Calu3 (cell line): ENCODE measurements at regions not wholly inside any gene's neighbourhood (a gene's known extent, or its start where the extent isn't known, plus 50 kb on each side); places are given as distances from the start of the nearest gene placed in this dataset.

Source experiments
- BruUV-seq: library from RNA; stranded (reverse); fragments of 400-500 nt; replicated peaks from 2 replicates; lab custom pipeline; 2021; lab: Mats Ljungman, UMichigan
- CTCF ChIA-PET: fragments of 300-600 bp; sonication (Branson Sonifier 250); formaldehyde crosslinking; loops from one replicate; lab custom pipeline; 2022; ENCODE audit warnings: antibody characterized with exemption; lab: Charles Lee
- DNase-seq: peaks from one replicate; pipeline ENCODE4 v3.0.0; 2022
- H3K27ac Mint-ChIP-seq: one replicate; pipeline ENCODE4 v1.8.0; 2022; ENCODE audit warnings: mixed read lengths; ENCODE audit not compliant: unreplicated experiment
- H3K27me3 Mint-ChIP-seq: one replicate; pipeline ENCODE4 v1.8.0; 2022; ENCODE audit warnings: mixed read lengths; ENCODE audit not compliant: unreplicated experiment
- H3K36me3 Mint-ChIP-seq: one replicate; pipeline ENCODE4 v1.8.0; 2022; ENCODE audit warnings: mild to moderate bottlenecking, moderate library complexity, mixed read lengths; ENCODE audit not compliant: insufficient read depth, unreplicated experiment
- H3K4me1 Mint-ChIP-seq: one replicate; pipeline ENCODE4 v1.8.0; 2022; ENCODE audit warnings: mild to moderate bottlenecking, low read depth, mixed read lengths; ENCODE audit not compliant: unreplicated experiment
- H3K4me3 Mint-ChIP-seq: one replicate; pipeline ENCODE4 v1.8.0; 2022; ENCODE audit warnings: mild to moderate bottlenecking, low read depth, moderate library complexity, mixed read lengths; ENCODE audit not compliant: unreplicated experiment
- H3K9me3 Mint-ChIP-seq: one replicate; pipeline ENCODE4 v1.8.0; 2022; ENCODE audit warnings: low read depth, mixed read lengths; ENCODE audit not compliant: unreplicated experiment
- CTCF ChIP-seq: fragments of 200-600 bp; IDR thresholded peaks from one replicate; pipeline ENCODE4 v1.8.0; 2022; ENCODE audit warnings: antibody characterized with exemption; ENCODE audit not compliant: unreplicated experiment
- intact Hi-C: fragments of 100-400 bp; cut with micrococcal nuclease; formaldehyde crosslinking; loops from one replicate; pipeline ENCODE4 v1.10.0; 2022; ENCODE audit not compliant: unreplicated experiment

- TF ChIP-seq CTCF: no peak
- Mint-ChIP-seq H3K36me3 (no peaks in the 10 kb centered on the region), H3K4me1 (no peaks in the 10 kb centered on the region), H3K27me3 (peaks cover 45% of the 10 kb centered on the region), H3K9me3 (no peaks in the 10 kb centered on the region), H3K27ac (no peak overlapping the region), H3K4me3 (no peak overlapping the region)
- CTCF ChIA-PET: no interaction called here
- intact Hi-C loops: no loop called here
- DNase-seq: no peak
- no TSS peak for BruUV-seq
Observed at GRCh38 chr20:24722586-24722985, 226.5 kb upstream of the CST7 start.

- peaks cover 39% of the 10 kb centered on the region for H3K27me3 Mint-ChIP-seq
- TF ChIP-seq CTCF: no peak
- H3K4me3 Mint-ChIP-seq: no peak overlapping the region
- no peaks in the 10 kb centered on the region for H3K4me1 Mint-ChIP-seq
- H3K9me3 Mint-ChIP-seq: no peaks in the 10 kb centered on the region
- intact Hi-C loops: no loop called here
- CTCF ChIA-PET: no interaction called here
- H3K27ac Mint-ChIP-seq: no peak overlapping the region
- no peak for DNase-seq
- H3K36me3 Mint-ChIP-seq: no peaks in the 10 kb centered on the region
- no TSS peak for BruUV-seq
Observed at GRCh38 chr20:24723186-24723585, 225.9 kb upstream of the CST7 start.

- Mint-ChIP-seq H3K4me3 (no peak overlapping the region), H3K4me1 (no peaks in the 10 kb centered on the region)
- CTCF ChIA-PET: no interaction called here
Observed at GRCh38 chr20:24723647-24724352, 225.3 kb upstream of the CST7 start.

GRCh38 chr20:24724982-24725533 is 224.0 kb upstream of the CST7 start:
- CTCF ChIA-PET: no interaction called here
- Mint-ChIP-seq H3K4me1 (no peaks in the 10 kb centered on the region), H3K27me3 (peaks cover 25% of the 10 kb centered on the region), H3K4me3 (no peak overlapping the region), H3K9me3 (no peaks in the 10 kb centered on the region), H3K36me3 (no peaks in the 10 kb centered on the region), H3K27ac (no peak overlapping the region)
- intact Hi-C loops: no loop called here
- BruUV-seq: no TSS peak
- DNase-seq: no peak
- no peak for TF ChIP-seq CTCF

More at GRCh38 chr20:24723647-24724352, 225.3 kb upstream of the CST7 start:
- no TSS peak for BruUV-seq
- Mint-ChIP-seq H3K36me3 (no peaks in the 10 kb centered on the region), H3K27ac (no peak overlapping the region), H3K9me3 (no peaks in the 10 kb centered on the region), H3K27me3 (peaks cover 32% of the 10 kb centered on the region)
- no peak for TF ChIP-seq CTCF
- intact Hi-C loops: no loop called here
- DNase-seq: no peak
